SK-N-SH (cell line): ENCODE measurements at regions not wholly inside any gene's neighbourhood (a gene's known extent, or its start where the extent isn't known, plus 50 kb on each side); places are given as distances from the start of the nearest gene placed in this dataset.

ENCODE experiments used
- CTCF ChIA-PET: fragments of 300-600, 350-600 bp; formaldehyde crosslinking; extraction: SDS; loops from one replicate; lab custom pipeline; 2021; lab: Yijun Ruan, JAX
- POLR2A ChIA-PET: fragments of 350-600 bp; sonication (Branson Sonifier 250); formaldehyde crosslinking; extraction: SDS; loops from one replicate; lab custom pipeline; 2020; ENCODE audit warnings: antibody characterized with exemption, inconsistent platforms; lab: Yijun Ruan, JAX
- DNase-seq: peaks from one replicate; pipeline ENCODE4 v3.0.0; 2012
- H2AFZ ChIP-seq: fragments of 200-600 bp; sonication (generic); 2 replicates; pipeline ENCODE4 v1.8.1; 2016; ENCODE audit warnings: antibody characterized with exemption, mild to moderate bottlenecking, low read depth
- H3F3A ChIP-seq: fragments of 200-600 bp; sonication (generic); replicated peaks from 2 replicates; pipeline ENCODE3; 2016; ENCODE audit warnings: antibody characterized with exemption, mild to moderate bottlenecking; ENCODE audit not compliant: insufficient read depth
- H3K27ac ChIP-seq, 2 experiments: fragments of 200-500 bp in 1 of 2; fragments of 200-600 bp in 1 of 2; sonication (Bioruptor generic) in 1 of 2; sonication (generic), shearing (Covaris generic) in 1 of 2; 2 replicates each; pipeline versions ENCODE4 v1.5.1 to v1.6.1; 2014 to 2016; ENCODE audit warnings: low read depth in 2 of 2, inconsistent platforms in 1 of 2, low read length in 1 of 2, mild to moderate bottlenecking in 1 of 2, mixed read lengths in 1 of 2
- H3K27me3 ChIP-seq: fragments of 200-600 bp; sonication (generic), shearing (Covaris generic); 2 replicates; pipeline ENCODE4 v1.6.1; 2016; ENCODE audit warnings: mixed run types; ENCODE audit not compliant: insufficient read depth
- H3K36me3 ChIP-seq, 2 experiments: fragments of 200-500 bp in 1 of 2; fragments of 200-600 bp in 1 of 2; sonication (Bioruptor generic) in 1 of 2; sonication (generic) in 1 of 2; replicated peaks in 1 of 2; 2 replicates each; pipeline versions ENCODE3 to v1.5.1; 2014 to 2016; ENCODE audit warnings: low read length in 1 of 2, mild to moderate bottlenecking in 1 of 2; ENCODE audit not compliant: insufficient read depth in 2 of 2, control insufficient read depth in 1 of 2
- H3K4me1 ChIP-seq, 2 experiments: fragments of 200-500 bp in 1 of 2; fragments of 200-600 bp in 1 of 2; sonication (Bioruptor generic) in 1 of 2; sonication (generic), shearing (Covaris generic) in 1 of 2; 2 replicates each; pipeline versions ENCODE4 v1.5.1 to v1.6.1; 2014 to 2016; ENCODE audit warnings: low read depth in 1 of 2, low read length in 1 of 2, mixed run types in 1 of 2; ENCODE audit not compliant: insufficient read depth in 2 of 2, control insufficient read depth in 1 of 2
- H3K4me2 ChIP-seq: fragments of 200-600 bp; sonication (generic), shearing (Covaris generic); 2 replicates; pipeline ENCODE4 v1.6.1; 2017; ENCODE audit warnings: mixed run types
- H3K4me3 ChIP-seq, 2 experiments: fragments of 200-500 bp in 1 of 2; fragments of 200-600 bp in 1 of 2; sonication (Bioruptor generic) in 1 of 2; sonication (generic), shearing (Covaris generic) in 1 of 2; 2 replicates each; pipeline versions ENCODE4 v1.5.1 to v1.8.1; 2014 to 2016; ENCODE audit warnings: low read depth in 2 of 2, inconsistent platforms in 1 of 2, low read length in 1 of 2, mild to moderate bottlenecking in 1 of 2, mixed read lengths in 1 of 2, moderate library complexity in 1 of 2
- H3K79me2 ChIP-seq: fragments of 200-600 bp; sonication (generic); 2 replicates; pipeline ENCODE4 v1.8.1; 2017; ENCODE audit warnings: mild to moderate bottlenecking; ENCODE audit not compliant: insufficient read depth
- H3K9ac ChIP-seq: fragments of 200-600 bp; sonication (generic); 2 replicates; pipeline ENCODE4 v1.6.1; 2017; ENCODE audit warnings: mixed run types
- H3K9me2 ChIP-seq: fragments of 200-600 bp; sonication (generic); 2 replicates; pipeline ENCODE4 v1.6.1; 2017; ENCODE audit warnings: mixed run types
- H3K9me3 ChIP-seq: fragments of 200-600 bp; sonication (generic); 2 replicates; pipeline ENCODE4 v1.6.1; 2017; ENCODE audit warnings: mixed run types, mild to moderate bottlenecking, moderate library complexity
- H4K20me1 ChIP-seq: fragments of 200-600 bp; sonication (generic); 2 replicates; pipeline ENCODE4 v1.6.1; 2017; ENCODE audit warnings: mild to moderate bottlenecking, mixed run types; ENCODE audit not compliant: insufficient read depth
- MEF2A ChIP-seq: IDR thresholded peaks from 2 replicates; pipeline ENCODE4 v1.4.0; 2012; ENCODE audit warnings: low read depth, borderline replicate concordance
- NRF1 ChIP-seq: IDR thresholded peaks from 2 replicates; pipeline ENCODE4 v1.6.1; 2012; ENCODE audit warnings: low read depth, mild to moderate bottlenecking, low read length
- PBX3 ChIP-seq: IDR thresholded peaks from 2 replicates; pipeline ENCODE4; 2012
- RFX5 ChIP-seq: IDR thresholded peaks from 2 replicates; pipeline ENCODE4 v1.6.1; 2012; ENCODE audit warnings: mild to moderate bottlenecking, improper control_type of control experiment, low read length
- SIN3A ChIP-seq: IDR thresholded peaks from 2 replicates; pipeline ENCODE4 v1.6.1; 2012; ENCODE audit warnings: low read depth, mild to moderate bottlenecking, low read length, moderate library complexity, borderline replicate concordance
- TEAD4 ChIP-seq: IDR thresholded peaks from 2 replicates; pipeline ENCODE4 v1.4.0; 2012; ENCODE audit warnings: mild to moderate bottlenecking, borderline replicate concordance; ENCODE audit not compliant: insufficient read depth
- ZBTB33 ChIP-seq: IDR thresholded peaks from 2 replicates; pipeline ENCODE4 v1.4.0; 2012; ENCODE audit warnings: low read depth, borderline replicate concordance
- WGBS: methylation state at CpG from one replicate; pipeline ENCODE4 v1.1.6; 2017; ENCODE audit warnings: low lambda C conversion rate; 5-methylcytosine and 5-hydroxymethylcytosine counted together
- TF ChIP-seq, protein P1 (sequence below): fragments of 150-350 bp; IDR thresholded peaks from 2 replicates; pipeline ENCODE4 v1.6.1; 2016; ENCODE audit warnings: mild to moderate bottlenecking, low read depth, low read length

- CTCF ChIA-PET, result no interaction called here
- no peak for DNase-seq
- no peaks in the 10 kb centered on the region for H3K9me2 ChIP-seq
These were observed 1445.4 kb downstream of the AACS start for GRCh38 chr12:126510630-126511029.

GRCh38 chr12:126512916-126513913, 1448.0 kb downstream of the AACS start:
- ChIA-PET POLR2A (no interaction called here), CTCF (no interaction called here)
- Histone ChIP-seq H3K4me2 (no peak overlapping the region), H3K9ac (no peak overlapping the region), H3K4me1 (no peaks in the 10 kb centered on the region), H4K20me1 (no peaks in the 10 kb centered on the region), H3K4me3 (no peak overlapping the region), H3K79me2 (no peaks in the 10 kb centered on the region), H3F3A (no peaks in the 10 kb centered on the region), H3K9me3 (peaks cover 4% of the 10 kb centered on the region; the same call in 1 of the 2 replicates), H3K27me3 (no peaks in the 10 kb centered on the region), H3K36me3 (no peaks in the 10 kb centered on the region), H2AFZ (no peak overlapping the region), H3K9me2 (no peaks in the 10 kb centered on the region), H3K27ac (no peak overlapping the region)
- no peak for DNase-seq
- 67% methylated on average over 5 of the region's 5 CpGs for WGBS
- TF ChIP-seq PBX3 (no peak), MEF2A (no peak), NRF1 (no peak), RFX5 (no peak), TEAD4 (no peak), SIN3A (no peak)
- TF ChIP-seq, protein P1, sequence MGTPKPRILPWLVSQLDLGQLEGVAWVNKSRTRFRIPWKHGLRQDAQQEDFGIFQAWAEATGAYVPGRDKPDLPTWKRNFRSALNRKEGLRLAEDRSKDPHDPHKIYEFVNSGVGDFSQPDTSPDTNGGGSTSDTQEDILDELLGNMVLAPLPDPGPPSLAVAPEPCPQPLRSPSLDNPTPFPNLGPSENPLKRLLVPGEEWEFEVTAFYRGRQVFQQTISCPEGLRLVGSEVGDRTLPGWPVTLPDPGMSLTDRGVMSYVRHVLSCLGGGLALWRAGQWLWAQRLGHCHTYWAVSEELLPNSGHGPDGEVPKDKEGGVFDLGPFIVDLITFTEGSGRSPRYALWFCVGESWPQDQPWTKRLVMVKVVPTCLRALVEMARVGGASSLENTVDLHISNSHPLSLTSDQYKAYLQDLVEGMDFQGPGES, result no peak

More at GRCh38 chr12:126510630-126511029, 1445.4 kb downstream of the AACS start:
- WGBS, result 67% methylated on average over 5 of the region's 5 CpGs
- TF ChIP-seq ZBTB33 (no peak), NRF1 (no peak), RFX5 (no peak)
- H3K27ac ChIP-seq, result no peak overlapping the region
- H3K9me3 ChIP-seq, result peaks cover 6% of the 10 kb centered on the region; the same call in 1 of the 2 replicates
- no peaks in the 10 kb centered on the region for H3K27me3 ChIP-seq
- no peak overlapping the region for H3K9ac ChIP-seq
- H4K20me1 ChIP-seq, result no peaks in the 10 kb centered on the region
- no peaks in the 10 kb centered on the region for H3K79me2 ChIP-seq
- H3K4me2 ChIP-seq, result no peak overlapping the region
- H3F3A ChIP-seq, result no peaks in the 10 kb centered on the region
- POLR2A ChIA-PET, result no interaction called here
- H2AFZ ChIP-seq, result no peak overlapping the region
- H3K4me1 ChIP-seq, result no peaks in the 10 kb centered on the region
- H3K36me3 ChIP-seq, result no peaks in the 10 kb centered on the region
- H3K4me3 ChIP-seq, result no peak overlapping the region
